IPS-18a (cell line): ENCODE measurements at regions not wholly inside any gene's neighbourhood (a gene's known extent, or its start where the extent isn't known, plus 50 kb on each side); places are given as distances from the start of the nearest gene placed in this dataset.
"Not testable (repeated sequence)": the region's sequence is repeated elsewhere in the genome, so short reads cannot be mapped to it uniquely, and the experiment has no call there.

Experiments used
- H3K27ac ChIP-seq: one replicate; pipeline ENCODE4 v1.5.1; 2013; ENCODE audit warnings: low read length
- H3K27me3 ChIP-seq: one replicate; pipeline ENCODE4 v1.6.1; 2013; ENCODE audit warnings: mild to moderate bottlenecking, low read length; ENCODE audit not compliant: control insufficient read depth, insufficient read depth
- H3K36me3 ChIP-seq: one replicate; pipeline ENCODE4 v1.6.1; 2013; ENCODE audit warnings: low read depth, low read length; ENCODE audit not compliant: control insufficient read depth
- H3K4me1 ChIP-seq: one replicate; pipeline ENCODE4 v1.6.1; 2013; ENCODE audit warnings: low read depth, low read length; ENCODE audit not compliant: control insufficient read depth
- H3K4me3 ChIP-seq: one replicate; pipeline ENCODE4 v1.5.1; 2013; ENCODE audit warnings: low read length
- H3K9ac ChIP-seq: one replicate; pipeline ENCODE4 v1.6.1; 2013; ENCODE audit warnings: mild to moderate bottlenecking, low read length, moderate library complexity
- H3K9me3 ChIP-seq: one replicate; pipeline ENCODE4 v1.6.1; 2013; ENCODE audit warnings: low read depth, low read length; ENCODE audit not compliant: control insufficient read depth

DNA sequence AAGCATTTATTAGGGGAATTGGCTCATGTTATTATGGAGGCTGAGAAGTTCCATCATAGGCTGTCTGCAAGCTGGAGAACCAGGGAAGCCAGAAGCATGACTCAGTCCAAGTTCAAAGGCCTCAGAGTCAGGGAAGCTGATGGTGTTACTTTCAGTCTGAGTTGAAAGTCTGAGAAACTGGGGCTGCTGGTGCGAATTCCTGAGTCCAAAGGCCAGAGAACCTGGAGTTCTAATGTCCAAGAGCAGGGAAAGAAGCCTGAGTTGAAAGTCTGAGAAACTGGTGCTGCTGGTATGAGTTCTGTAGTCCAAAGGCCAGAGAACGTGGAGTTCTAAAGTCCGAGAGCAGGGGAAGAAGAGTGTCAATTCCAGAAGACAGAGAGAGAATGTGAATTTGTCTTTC is 641.1 kb downstream of the ISL1 start:
- Histone ChIP-seq H3K27me3 (no peaks in the 10 kb centered on the region), H3K27ac (no peak overlapping the region), H3K4me3 (no peak overlapping the region), H3K9ac (no peak overlapping the region), H3K4me1 (no peaks in the 10 kb centered on the region), H3K36me3 (no peaks in the 10 kb centered on the region), H3K9me3 (no peaks in the 10 kb centered on the region)

DNA sequence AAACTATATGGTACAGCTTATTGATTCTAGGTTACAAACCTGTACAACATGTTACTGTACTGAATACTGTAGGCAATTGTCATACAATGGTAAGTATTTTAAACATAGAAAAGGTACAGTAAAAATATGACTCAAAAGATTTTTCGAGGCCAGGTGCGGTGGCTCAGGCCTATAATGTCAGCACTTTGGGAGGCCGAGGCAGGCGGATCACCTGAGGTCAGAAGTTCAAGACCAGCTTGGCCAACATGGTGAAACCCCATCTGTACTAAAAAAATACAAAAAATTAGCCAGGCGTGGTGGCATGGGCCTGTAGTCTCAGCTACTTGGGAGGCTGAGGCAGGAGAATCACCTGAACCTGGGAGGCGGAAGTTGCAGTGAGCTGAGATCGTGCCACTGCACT is 646.6 kb downstream of the ISL1 start:
- H3K27ac ChIP-seq, H3K4me1 ChIP-seq, H3K36me3 ChIP-seq, H3K9ac ChIP-seq, H3K27me3 ChIP-seq, H3K4me3 ChIP-seq, H3K9me3 ChIP-seq: not testable (repeated sequence)

DNA sequence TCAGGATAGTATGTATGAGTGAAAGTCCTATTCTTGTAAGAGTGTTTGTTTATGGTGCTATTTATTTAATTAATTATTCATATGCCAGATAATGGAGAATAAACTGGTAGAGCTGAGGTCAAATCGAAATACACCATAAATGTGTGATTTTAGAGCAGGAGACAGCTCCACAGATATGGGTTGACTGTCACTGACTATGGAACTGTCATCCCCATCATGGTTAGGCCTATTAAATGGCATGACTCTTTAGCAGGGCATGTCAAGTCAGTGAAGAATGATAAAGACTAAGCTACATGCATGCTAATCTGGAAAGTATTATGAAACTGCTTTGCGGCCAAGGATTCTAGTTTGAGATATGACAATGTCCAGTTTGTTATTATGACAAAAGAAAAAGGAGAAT is 658.6 kb downstream of the ISL1 start:
- Histone ChIP-seq H3K27ac (no peak overlapping the region), H3K4me3 (no peak overlapping the region), H3K4me1 (peaks cover 17% of the 10 kb centered on the region), H3K9ac (no peak overlapping the region), H3K27me3 (no peaks in the 10 kb centered on the region), H3K36me3 (no peaks in the 10 kb centered on the region), H3K9me3 (no peaks in the 10 kb centered on the region)

DNA sequence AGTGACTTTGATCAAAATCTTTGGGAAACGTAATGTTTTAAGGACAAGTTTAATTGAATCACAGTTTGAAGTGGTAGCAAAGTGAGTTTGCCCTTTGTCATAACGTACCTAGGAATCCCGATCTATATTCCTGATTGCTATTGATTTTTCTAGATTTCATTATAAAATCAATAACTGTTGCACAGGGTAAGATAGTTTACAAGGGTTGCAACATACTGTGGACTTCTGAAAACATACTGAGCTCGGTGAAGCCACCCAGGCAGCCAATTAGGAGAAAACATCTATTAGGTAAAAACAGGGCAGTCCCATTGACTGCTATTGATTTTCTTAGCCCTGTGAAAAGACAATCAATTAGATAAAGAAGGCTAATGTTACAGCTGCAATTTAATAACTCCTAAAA is 659.9 kb downstream of the ISL1 start:
- H3K27ac ChIP-seq: no peak overlapping the region
- H3K4me1 ChIP-seq: peaks cover 17% of the 10 kb centered on the region
- no peaks in the 10 kb centered on the region for H3K36me3 ChIP-seq
- no peak overlapping the region for H3K4me3 ChIP-seq
- no peak overlapping the region for H3K9ac ChIP-seq
- H3K27me3 ChIP-seq: no peaks in the 10 kb centered on the region
- H3K9me3 ChIP-seq: no peaks in the 10 kb centered on the region

DNA sequence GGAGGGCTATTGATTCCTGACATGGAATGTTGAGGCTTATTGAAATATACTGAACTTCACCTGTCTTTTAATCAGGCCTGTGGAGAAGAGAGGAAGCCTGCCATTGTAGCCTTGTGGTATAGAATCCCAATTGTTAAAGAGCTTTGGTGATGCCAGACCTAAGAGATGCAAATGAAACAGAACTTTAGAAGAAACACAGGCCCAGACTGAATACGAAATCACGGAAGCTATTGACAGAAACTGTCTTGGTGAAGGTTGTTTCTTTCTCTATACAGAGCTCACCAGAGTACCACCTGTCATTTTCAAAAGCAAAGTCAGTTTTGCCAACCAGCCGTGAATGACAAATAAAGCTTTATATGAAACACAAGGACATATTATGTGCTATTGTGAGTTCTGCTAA is 660.3 kb downstream of the ISL1 start:
- peaks cover 17% of the 10 kb centered on the region for H3K4me1 ChIP-seq
- H3K9me3 ChIP-seq: no peaks in the 10 kb centered on the region
- no peaks in the 10 kb centered on the region for H3K36me3 ChIP-seq
- no peak overlapping the region for H3K27ac ChIP-seq
- no peak overlapping the region for H3K9ac ChIP-seq
- H3K27me3 ChIP-seq: no peaks in the 10 kb centered on the region
- no peak overlapping the region for H3K4me3 ChIP-seq

DNA sequence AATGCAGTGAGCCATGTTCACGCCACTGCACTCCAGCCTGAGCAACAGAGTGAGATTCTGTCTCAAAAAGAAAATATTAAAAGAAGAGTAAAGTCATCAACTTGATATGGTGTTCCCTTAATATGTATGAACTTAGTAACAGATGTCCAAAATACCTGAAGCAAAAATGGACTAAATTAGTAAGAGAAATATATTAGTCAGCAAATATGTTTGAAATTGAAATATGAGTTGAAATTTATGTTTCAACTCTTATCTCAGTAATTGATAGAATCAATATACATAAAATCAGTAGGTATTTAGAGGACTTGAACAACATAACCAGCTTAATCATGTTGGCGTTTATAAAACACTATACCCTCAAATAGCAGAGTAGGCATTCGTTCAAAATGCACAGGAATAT is 668.5 kb downstream of the ISL1 start:
- Histone ChIP-seq H3K4me1 (no peaks in the 10 kb centered on the region), H3K27ac (no peak overlapping the region), H3K27me3 (no peaks in the 10 kb centered on the region), H3K9me3 (no peaks in the 10 kb centered on the region), H3K9ac (no peak overlapping the region), H3K4me3 (no peak overlapping the region), H3K36me3 (no peaks in the 10 kb centered on the region)

DNA sequence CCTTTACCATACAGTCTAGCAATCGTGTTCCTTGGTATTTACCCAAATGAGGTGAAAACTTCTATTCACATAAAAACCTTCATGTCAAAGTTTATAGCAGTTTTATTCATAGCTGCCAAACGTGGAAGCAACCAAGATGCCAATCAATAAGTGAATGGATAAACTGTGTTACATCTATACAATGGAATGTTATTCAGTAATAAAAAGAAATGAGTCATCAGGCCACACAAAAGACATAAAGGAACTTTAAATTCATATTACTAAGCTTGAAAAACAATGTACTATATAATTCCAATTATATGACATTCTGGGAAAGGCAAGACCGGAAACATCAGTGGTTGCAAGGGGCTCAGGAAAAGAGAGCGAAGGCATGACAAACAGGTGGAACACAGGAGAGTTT is 679.9 kb downstream of the ISL1 start:
- H3K27me3 ChIP-seq: no peaks in the 10 kb centered on the region
- H3K9ac ChIP-seq: no peak overlapping the region
- no peaks in the 10 kb centered on the region for H3K4me1 ChIP-seq
- H3K9me3 ChIP-seq: peaks cover 7% of the 10 kb centered on the region
- no peak overlapping the region for H3K4me3 ChIP-seq
- no peak overlapping the region for H3K27ac ChIP-seq
- H3K36me3 ChIP-seq: no peaks in the 10 kb centered on the region

DNA sequence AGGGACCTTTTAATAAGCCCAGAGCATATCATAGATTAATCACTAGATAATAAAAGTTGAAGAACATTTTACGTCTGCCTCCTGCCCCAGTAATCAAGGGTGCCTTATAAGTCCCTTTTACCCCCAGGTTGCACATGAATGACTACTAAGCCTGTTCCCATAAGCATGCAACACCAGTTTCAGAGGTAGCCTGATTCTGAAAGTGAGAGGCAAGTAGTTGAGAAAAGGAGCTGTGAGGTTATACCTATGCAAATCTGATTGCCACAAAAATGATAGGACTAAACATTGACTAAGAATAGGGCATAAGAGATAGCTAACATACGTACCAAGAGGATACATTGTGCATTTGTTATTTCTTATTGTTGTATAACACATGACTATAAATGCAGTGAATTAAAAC is 681.9 kb downstream of the ISL1 start:
- Histone ChIP-seq H3K27ac (no peak overlapping the region), H3K4me3 (no peak overlapping the region), H3K9ac (no peak overlapping the region), H3K27me3 (no peaks in the 10 kb centered on the region), H3K9me3 (peaks cover 7% of the 10 kb centered on the region), H3K4me1 (no peaks in the 10 kb centered on the region), H3K36me3 (no peaks in the 10 kb centered on the region)

DNA sequence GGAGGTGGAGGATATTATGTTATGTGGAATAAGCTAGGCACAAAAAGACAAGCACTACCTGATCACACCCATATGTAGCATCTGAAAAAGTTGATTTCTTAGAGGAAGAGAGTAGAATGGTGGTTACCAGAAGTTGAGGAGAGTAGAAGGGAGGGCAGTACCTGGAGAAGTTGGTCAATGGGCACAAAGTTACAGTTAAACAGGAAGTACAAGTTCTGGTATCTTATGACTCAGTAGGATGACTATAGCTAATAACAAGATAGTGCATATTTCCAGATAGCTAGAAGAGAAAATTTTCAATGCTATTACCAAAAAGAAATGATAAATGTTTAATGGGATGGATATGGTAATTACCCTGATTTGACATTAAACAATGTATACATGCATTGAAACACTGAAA is 686.7 kb downstream of the ISL1 start:
- Histone ChIP-seq H3K9me3 (peaks cover 7% of the 10 kb centered on the region), H3K4me3 (no peak overlapping the region), H3K36me3 (no peaks in the 10 kb centered on the region), H3K27ac (no peak overlapping the region), H3K9ac (no peak overlapping the region), H3K27me3 (no peaks in the 10 kb centered on the region), H3K4me1 (no peaks in the 10 kb centered on the region)

DNA sequence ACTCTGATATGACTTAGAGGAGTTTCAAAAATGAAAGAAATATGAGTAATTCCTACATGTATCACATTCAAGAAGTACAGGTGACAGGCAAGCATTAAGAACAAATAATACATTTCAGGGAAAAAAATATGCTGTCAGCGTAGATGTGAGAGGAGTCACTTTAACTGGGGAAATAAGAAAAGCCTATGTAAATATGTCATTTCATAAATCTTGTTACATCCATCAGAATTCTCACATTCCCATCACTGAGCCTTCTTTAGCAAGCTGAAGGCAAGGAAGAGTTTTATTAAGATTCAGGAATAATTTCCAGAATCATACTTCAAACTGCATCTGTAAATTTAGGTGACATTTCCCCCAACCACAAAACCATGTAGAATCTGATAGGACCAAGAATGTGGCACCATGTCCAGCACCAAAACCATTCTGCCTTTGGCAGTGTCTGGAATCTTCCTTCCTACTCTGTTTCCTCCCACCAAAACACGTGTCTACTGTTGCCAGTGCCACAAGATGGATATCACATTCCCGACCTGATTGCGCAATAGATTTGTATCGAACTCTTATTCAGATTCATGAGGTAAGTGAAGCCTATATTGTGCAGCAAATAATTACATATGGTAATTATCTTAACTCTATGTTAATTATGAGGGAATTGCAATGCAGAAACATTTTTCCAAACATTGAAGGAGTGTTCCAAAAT is 690.9 kb downstream of the ISL1 start:
- H3K27me3 ChIP-seq: peaks cover 13% of the 10 kb centered on the region
- H3K4me1 ChIP-seq: peaks cover 15% of the 10 kb centered on the region
- no peak overlapping the region for H3K9ac ChIP-seq
- H3K9me3 ChIP-seq: no peaks in the 10 kb centered on the region
- no peaks in the 10 kb centered on the region for H3K36me3 ChIP-seq
- no peak overlapping the region for H3K27ac ChIP-seq
- no peak overlapping the region for H3K4me3 ChIP-seq

DNA sequence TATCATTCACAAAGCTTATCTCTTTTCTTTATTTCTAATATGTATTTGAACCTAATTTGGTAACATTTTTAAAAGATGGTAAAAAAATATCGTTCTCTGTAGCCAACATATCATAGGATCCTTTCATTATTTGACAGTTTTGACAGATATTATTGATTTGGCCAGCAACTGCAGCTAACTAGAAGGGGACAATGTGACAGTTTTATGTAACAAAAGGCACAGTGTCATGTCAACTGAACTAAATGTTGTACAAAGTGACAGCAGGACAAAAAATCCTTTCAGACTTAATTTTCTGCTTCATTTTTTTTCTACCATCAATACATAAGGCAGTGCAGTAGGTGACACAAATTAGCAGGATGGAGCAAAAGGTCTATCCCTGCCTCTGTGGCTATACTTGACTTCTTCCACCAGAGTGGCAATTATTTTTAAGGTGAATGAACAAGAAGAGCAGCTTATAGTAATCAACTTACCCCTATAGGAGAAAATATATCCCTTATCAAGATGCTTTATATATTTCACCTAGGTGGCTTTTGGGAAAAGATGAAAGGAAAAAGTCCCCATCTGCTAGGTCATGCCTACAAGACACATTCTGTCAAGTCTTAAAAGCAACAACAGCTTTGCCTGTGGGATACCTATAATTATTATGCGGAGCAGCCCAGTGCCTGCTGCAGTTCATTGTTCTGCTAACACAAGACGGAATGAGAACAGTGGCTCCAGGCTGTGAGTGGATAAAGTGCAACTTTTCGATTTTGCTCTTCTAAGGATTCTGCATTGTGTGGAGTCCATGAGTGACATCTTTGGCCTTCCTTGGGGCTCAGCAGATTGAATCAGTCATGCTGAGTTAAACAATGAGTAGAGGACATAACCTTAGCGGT is 694.9 kb downstream of the ISL1 start:
- no peak overlapping the region for H3K9ac ChIP-seq
- H3K4me1 ChIP-seq: peaks cover 16% of the 10 kb centered on the region
- no peaks in the 10 kb centered on the region for H3K36me3 ChIP-seq
- H3K9me3 ChIP-seq: peaks cover 4% of the 10 kb centered on the region
- no peak overlapping the region for H3K27ac ChIP-seq
- no peak overlapping the region for H3K4me3 ChIP-seq
- peaks cover 13% of the 10 kb centered on the region for H3K27me3 ChIP-seq

DNA sequence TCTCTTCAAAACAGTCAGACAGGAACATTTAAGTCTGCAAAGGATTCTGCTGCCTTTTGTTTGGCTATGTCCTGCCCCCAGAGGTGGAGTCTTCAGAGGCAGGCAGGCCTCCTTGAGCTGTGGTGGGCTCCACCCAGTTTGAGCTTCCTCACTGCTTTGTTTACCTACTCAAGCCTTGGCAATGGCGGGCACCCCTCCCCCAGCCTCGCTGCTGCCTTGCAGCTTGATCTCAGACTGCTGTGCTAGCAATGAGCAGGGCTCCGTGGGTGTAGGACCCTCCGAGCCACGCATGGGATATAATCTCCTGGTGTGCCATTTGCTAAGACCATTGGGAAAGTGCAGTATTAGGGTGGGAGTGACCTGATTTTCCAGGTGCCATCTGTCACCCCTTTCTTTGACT is 685.4 kb upstream of the ITGA1 start:
- H3K4me3 ChIP-seq, H3K27me3 ChIP-seq, H3K9me3 ChIP-seq, H3K9ac ChIP-seq, H3K36me3 ChIP-seq, H3K27ac ChIP-seq, H3K4me1 ChIP-seq: not testable (repeated sequence)
